Stimulated activated CD8-positive, alpha-beta memory T cell treated with anti-CD3 and anti-CD28 coated beads, Interleukin-15, amount 100 ng/mL, for 48 hours (primary cell): ENCODE measurements at regions not wholly inside any gene's neighbourhood (a gene's known extent, or its start where the extent isn't known, plus 50 kb on each side); places are given as distances from the start of the nearest gene placed in this dataset.

Source experiments
- DNase-seq, 2 donors: peaks; one replicate each; pipeline ENCODE4 v3.0.0-alpha.2; 2020; ENCODE audit warnings: low read depth in 2 of 2

- DNase-seq: no peak
These were observed 119.8 kb downstream of the BANF2 start for GRCh38 chr20:17819395-17820093.

- no peak for DNase-seq
These were observed 118.4 kb downstream of the BANF2 start for GRCh38 chr20:17818187-17818586.

DNA sequence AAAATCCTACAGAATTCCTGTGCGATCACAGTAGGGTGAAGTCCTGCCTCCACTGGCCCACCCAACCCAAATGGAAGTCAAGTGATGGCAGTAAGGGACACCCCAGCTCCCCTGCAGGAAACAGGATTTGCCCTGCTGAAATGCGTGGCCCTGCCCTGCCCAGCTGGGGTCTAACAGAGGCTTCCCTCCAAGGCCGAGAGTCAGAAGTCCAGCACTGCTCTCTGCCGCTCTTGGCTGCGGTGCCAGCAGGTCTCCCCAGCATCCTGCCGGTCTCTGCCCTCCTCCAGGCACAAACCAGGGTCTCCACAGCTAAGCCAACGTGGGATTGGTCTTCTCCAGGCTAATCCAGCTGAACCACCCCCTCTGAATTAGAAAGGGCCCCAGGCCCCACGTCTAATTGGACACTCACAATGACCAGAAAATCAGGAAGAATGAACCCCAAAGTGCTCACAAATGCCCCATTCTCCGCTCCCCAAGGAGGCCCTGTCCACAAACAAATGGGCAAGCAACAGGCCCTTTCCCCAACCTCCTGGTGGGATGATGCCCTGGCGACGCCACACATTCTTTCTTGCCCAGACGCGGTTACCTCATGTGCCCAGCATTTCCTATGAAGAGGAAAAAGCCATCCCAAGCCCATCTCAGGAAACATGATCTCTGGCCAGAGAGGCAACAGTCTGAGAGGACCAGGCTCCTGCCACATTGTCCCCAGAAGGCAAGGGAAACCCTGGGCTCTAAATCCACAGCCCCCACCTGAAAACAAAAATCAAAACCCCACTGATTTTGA, 117.2 kb downstream of the BANF2 start:
- no peak for DNase-seq

GRCh38 chr20:17811628-17811965, 111.8 kb downstream of the BANF2 start:
- DNase-seq: no peak

- DNase-seq: no peak
These were observed 111.3 kb downstream of the BANF2 start for GRCh38 chr20:17810847-17811627.

DNA sequence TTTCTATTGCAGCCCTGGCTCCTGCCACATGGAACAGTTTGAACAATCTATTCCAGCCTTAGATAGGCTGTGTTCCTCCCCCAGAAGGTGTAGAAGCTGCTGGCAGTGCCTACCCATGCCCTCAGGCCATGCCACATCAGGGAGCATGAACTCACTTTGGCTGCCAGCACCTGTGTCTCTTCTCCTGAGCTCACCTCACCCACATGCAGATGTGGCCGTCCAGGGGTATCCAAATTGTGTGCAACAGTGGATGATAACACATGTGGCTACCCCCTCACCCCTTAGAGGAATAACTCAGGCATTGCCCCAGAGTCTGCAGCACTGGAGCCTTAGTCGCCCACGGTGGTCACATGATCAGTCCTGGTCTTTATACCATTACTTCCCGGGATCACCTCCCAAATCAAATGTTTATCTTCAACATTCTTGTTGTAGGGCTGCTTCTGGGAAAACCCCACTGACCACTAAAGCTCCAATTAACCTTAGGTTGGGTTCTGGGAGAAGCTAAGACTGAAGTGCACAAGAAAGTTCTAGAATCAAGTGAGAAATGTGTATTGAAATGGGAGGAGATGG, 110.4 kb downstream of the BANF2 start:
- no peak for DNase-seq

- no peak for DNase-seq
These were observed 109.7 kb downstream of the BANF2 start for GRCh38 chr20:17809362-17810061.

- DNase-seq: no peak
These were observed 109.0 kb downstream of the BANF2 start for GRCh38 chr20:17808782-17809181.

- DNase-seq: no peak
These were observed 108.6 kb downstream of the BANF2 start for GRCh38 chr20:17808357-17808756.

DNA sequence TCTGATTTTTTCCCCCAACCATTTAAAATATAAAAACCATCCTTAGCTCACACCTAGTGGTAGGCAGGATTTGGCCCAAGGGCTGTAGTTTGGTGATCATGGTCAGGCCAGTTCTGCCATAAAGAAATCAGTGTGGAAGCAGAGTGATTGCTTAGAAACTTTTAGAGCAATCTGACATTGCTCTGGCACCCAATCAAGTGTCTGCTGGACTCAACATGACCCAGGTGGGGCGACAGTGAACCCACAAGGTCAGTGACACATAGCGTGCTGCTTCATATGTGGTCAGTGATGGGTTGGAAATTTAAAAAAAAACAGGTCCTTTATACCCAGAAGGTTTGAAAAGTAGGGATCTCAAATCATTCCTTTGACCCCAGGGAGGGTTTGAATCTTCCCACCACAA, 107.9 kb downstream of the BANF2 start:
- DNase-seq: no peak

DNA sequence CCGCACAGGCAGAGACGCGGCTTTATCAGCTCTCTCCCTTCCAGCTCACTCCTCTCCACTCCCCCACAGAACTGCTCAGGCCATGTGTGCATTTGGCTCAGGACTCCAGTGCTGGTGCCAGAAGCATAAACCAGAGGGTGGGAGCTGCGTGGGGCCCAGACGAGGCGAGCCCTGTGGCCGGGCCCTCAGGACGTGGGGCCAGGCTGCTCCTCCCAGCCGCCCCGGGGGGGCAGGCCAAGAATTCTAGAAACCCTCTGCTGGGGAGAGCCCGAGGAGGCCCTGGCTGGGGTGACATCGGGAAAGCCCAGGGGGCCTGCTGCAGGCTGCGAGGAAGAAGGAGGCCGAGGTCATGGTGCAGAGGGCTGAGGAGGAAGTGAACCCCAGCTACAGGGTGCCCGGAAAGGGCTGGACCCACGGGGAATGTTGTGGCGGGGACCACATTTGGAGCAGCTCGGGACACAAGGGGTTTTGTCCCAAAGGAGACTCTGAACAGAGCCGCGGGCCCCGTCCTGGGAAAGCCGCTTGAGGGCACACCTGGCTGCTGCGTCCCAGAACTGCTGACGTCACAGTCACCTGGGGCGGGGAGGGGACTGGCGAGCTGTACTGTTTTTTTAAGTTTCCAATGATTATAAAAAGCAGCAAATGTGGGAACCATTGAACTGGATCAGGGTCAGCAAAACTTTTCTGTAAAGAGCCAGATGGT, 107.1 kb downstream of the BANF2 start:
- no peak for DNase-seq

DNA sequence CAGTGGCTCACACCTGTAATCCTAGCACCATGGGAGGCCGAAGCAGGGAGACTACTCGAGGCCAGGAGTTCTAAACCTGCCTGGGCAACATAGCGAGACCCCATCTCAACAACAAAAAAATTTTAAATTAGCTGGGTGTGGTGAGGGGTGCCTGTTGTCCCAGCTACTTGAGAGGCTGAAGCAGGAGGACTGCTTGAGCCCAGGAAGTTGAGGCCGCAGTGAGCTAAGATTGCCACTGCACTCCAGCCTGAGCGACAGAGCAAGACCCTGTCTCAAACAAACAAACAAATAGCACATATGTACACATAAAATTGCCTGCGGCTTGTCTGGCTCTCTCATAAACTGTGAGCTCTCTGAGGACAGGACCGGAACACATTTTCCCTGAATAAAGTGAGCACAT, 106.3 kb downstream of the BANF2 start:
- no peak for DNase-seq

DNA sequence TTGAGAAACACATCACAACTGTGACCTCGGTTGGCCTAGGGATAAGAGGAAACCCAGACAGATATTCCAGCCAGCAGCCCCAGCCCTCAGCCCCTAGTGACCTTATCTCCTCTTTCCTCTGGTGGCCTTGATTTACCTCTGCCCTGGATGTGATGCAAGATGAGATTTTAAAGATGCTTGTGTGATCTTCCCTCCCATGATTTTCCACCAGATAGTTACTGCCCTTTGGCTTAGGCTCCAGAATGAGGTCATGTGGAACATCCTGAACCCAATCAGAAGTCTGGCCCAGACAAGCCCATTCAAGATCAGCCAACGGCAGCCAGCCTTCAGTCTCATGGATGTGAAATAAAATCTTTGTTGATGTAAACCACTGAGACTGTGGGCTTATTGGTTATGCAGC, 104.0 kb downstream of the BANF2 start:
- no peak for DNase-seq

- DNase-seq: no peak
These were observed 99.9 kb downstream of the BANF2 start for GRCh38 chr20:17799575-17800227.

GRCh38 chr20:17798601-17799000, 98.8 kb downstream of the BANF2 start:
- DNase-seq: no peak

GRCh38 chr20:17797579-17797978, 97.8 kb downstream of the BANF2 start:
- no peak for DNase-seq

- no peak for DNase-seq
These were observed 97.4 kb downstream of the BANF2 start for GRCh38 chr20:17797161-17797560.

DNA sequence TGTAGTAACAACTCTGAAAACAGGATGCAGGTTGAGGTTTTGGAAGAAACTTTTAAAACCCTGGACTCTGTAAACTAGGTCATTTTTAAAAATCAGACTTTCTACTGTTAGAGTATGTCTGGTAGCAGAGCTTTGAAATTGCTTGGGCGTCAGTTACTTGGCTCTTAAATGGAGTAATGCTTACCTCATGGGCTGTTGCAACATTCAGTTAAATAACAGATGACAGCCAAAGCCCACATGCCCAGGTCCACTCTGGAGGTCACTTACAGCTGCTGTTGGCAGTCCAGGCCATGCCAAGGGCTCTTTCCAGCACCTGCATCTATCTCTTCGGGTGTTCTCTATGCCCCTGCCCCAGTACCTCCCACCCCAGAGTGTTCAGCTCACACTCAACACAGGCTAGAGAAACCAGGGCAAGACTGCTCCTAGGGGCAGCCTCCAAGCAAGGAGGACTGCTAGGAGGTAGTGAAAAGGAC, 96.4 kb downstream of the BANF2 start:
- no peak for DNase-seq

DNA sequence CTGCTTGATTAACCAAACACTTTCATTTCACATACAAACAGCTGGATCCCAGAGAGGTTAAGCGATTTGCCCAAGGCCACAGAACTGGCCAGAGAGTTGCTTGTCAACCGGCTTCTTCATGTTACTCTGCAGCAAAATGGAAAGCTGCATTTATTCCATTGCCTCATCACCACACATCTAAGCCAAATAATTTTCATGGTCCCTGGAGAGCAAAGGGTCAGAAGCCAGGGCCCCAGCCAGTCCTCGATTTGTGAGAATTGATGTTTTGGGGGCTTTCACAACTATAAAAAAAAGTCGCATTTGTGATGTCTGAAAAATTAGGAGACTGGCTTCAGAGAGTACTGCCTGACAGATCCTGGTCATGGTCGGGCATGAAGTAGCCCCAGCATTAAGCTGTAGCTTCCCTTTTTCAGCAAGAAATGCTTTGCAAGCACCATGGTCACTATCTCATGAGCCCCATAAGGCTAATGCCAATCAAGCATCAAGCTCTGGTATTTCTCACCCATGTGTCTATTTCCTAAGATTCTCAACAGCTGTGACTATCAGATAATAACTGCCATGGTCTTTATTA, 95.8 kb downstream of the BANF2 start:
- DNase-seq: no peak

DNA sequence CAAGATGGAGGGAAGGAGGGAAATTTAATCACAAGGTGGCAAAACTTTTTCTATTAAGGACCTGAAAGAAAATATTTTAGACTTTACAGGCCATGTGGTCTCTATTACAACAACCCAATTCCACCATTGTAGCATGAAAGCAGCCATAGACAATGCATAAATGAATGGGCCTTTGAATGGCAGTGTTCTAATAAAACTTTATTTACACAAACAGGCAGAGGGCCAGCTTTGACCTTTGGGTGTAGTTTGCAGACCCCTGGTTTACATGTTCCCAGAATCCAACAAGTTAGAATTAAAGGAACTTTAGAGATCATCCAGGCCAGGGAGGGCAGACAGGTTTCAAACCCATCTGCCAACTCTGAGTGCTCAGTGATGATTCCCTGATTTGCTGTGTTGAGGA, 95.2 kb downstream of the BANF2 start:
- DNase-seq: no peak
